Loucy (cell line): ENCODE measurements at regions not wholly inside any gene's neighbourhood (a gene's known extent, or its start where the extent isn't known, plus 50 kb on each side); places are given as distances from the start of the nearest gene placed in this dataset.
A peak's percentile ranks its signal among the peaks of the same experiment; 100 is the strongest.
"Not testable (repeated sequence)": the region's sequence is repeated elsewhere in the genome, so short reads cannot be mapped to it uniquely, and the experiment has no call there.

Experiments
- H2AFZ ChIP-seq: fragments of 200-600 bp; sonication (generic); 2 replicates; pipeline ENCODE4 v1.6.0; 2016; ENCODE audit warnings: antibody characterized with exemption, mild to moderate bottlenecking, low read length, moderate library complexity
- H3F3A ChIP-seq: fragments of 200-600 bp; 2 replicates; pipeline ENCODE4 v1.6.0; 2016; ENCODE audit warnings: antibody characterized with exemption, low read depth, mild to moderate bottlenecking
- H3K27me3 ChIP-seq: fragments of 200-600 bp; sonication (generic); 2 replicates; pipeline ENCODE4 v1.6.1; 2014; ENCODE audit warnings: low read length, mild to moderate bottlenecking; ENCODE audit not compliant: insufficient read depth, poor library complexity, severe bottlenecking
- H3K36me3 ChIP-seq: fragments of 200-600 bp; sonication (generic); 2 replicates; pipeline ENCODE4 v1.6.1; 2016; ENCODE audit warnings: low read length; ENCODE audit not compliant: insufficient read depth
- H3K4me1 ChIP-seq: fragments of 200-600 bp; sonication (generic); 2 replicates; pipeline ENCODE4 v1.5.1; 2014; ENCODE audit warnings: low read length, mild to moderate bottlenecking; ENCODE audit not compliant: insufficient read depth, poor library complexity, severe bottlenecking
- H3K4me2 ChIP-seq: fragments of 200-600 bp; sonication (generic); 2 replicates; pipeline ENCODE4 v1.6.0; 2014; ENCODE audit warnings: antibody characterized with exemption, low read length, low read depth, mild to moderate bottlenecking; ENCODE audit not compliant: poor library complexity, severe bottlenecking
- H3K4me3 ChIP-seq: fragments of 200-600 bp; sonication (generic); 2 replicates; pipeline ENCODE4 v1.5.1; 2014; ENCODE audit warnings: low read length, mild to moderate bottlenecking, mixed read lengths; ENCODE audit not compliant: poor library complexity, severe bottlenecking
- H3K79me2 ChIP-seq: fragments of 200-600 bp; sonication (generic); 2 replicates; pipeline ENCODE4 v1.6.1; 2014; ENCODE audit warnings: low read length; ENCODE audit not compliant: insufficient read depth
- H3K9ac ChIP-seq: fragments of 200-600 bp; sonication (generic); 2 replicates; pipeline ENCODE4 v1.6.0; 2014; ENCODE audit warnings: mild to moderate bottlenecking, low read depth, low read length, moderate library complexity; ENCODE audit not compliant: poor library complexity, severe bottlenecking
- H3K9me2 ChIP-seq: fragments of 200-600 bp; sonication (generic); replicated peaks from 2 replicates; pipeline ENCODE4 v1.6.1; 2016; ENCODE audit warnings: low read depth, low read length, mixed read lengths
- H3K9me3 ChIP-seq: fragments of 200-600 bp; sonication (generic); 2 replicates; pipeline ENCODE4 v1.6.1; 2014; ENCODE audit warnings: mild to moderate bottlenecking, antibody characterized with exemption, low read length, low read depth; ENCODE audit not compliant: insufficient read depth
- H4K20me1 ChIP-seq: fragments of 200-600 bp; sonication (generic); 2 replicates; pipeline ENCODE4 v1.6.0; 2014; ENCODE audit warnings: antibody characterized with exemption, low read length, mild to moderate bottlenecking; ENCODE audit not compliant: insufficient read depth, poor library complexity, severe bottlenecking
- CTCF ChIP-seq: fragments of 200-600 bp; sonication (generic); conservative IDR thresholded peaks from 2 replicates; pipeline ENCODE4 v1.5.1; 2014; ENCODE audit warnings: mild to moderate bottlenecking, antibody characterized with exemption, low read length
- EZH2phosphoT487 ChIP-seq: fragments of 200-600 bp; IDR thresholded peaks from 2 replicates; pipeline ENCODE4 v1.6.1; 2018; ENCODE audit warnings: antibody characterized with exemption, mild to moderate bottlenecking, moderate library complexity, borderline replicate concordance

- peak overlapping the region; percentile 46 for H3K4me2 ChIP-seq
- H3F3A ChIP-seq, H3K4me1 ChIP-seq, H3K9me3 ChIP-seq, H3K79me2 ChIP-seq, H3K9me2 ChIP-seq, H4K20me1 ChIP-seq, H3K27me3 ChIP-seq, H3K36me3 ChIP-seq: not testable (repeated sequence)
- H3K9ac ChIP-seq: peak overlapping the region; percentile 73
- peak overlapping the region; percentile 83 for H2AFZ ChIP-seq
- H3K4me3 ChIP-seq: peak overlapping the region; percentile 90
These were observed 62.6 kb upstream of the CDR2 start for GRCh38 chr16:22436823-22437652.

- H3K36me3 ChIP-seq, H3F3A ChIP-seq, H3K27me3 ChIP-seq, H3K9me2 ChIP-seq, H3K79me2 ChIP-seq, H3K4me1 ChIP-seq, H3K9me3 ChIP-seq, H4K20me1 ChIP-seq: not testable (repeated sequence)
- peak overlapping the region; percentile 46 for H3K4me2 ChIP-seq
- peak overlapping the region; percentile 83 for H2AFZ ChIP-seq
- H3K4me3 ChIP-seq: peak overlapping the region; percentile 90
- peak overlapping the region; percentile 73 for H3K9ac ChIP-seq
These were observed 62.0 kb upstream of the CDR2 start for GRCh38 chr16:22436326-22436822.

- peaks cover 20% of the 10 kb centered on the region; the same call in 1 of the 2 replicates for H3K36me3 ChIP-seq
- H3K4me3 ChIP-seq, H3K79me2 ChIP-seq, H4K20me1 ChIP-seq, H3K9me3 ChIP-seq, H3K4me2 ChIP-seq, H3K27me3 ChIP-seq, H3K9ac ChIP-seq, H2AFZ ChIP-seq, H3K9me2 ChIP-seq, H3K4me1 ChIP-seq, H3F3A ChIP-seq: not testable (repeated sequence)
These were observed 56.9 kb upstream of the CDR2 start for GRCh38 chr16:22431314-22431713.

GRCh38 chr16:22428654-22429053 is 54.2 kb upstream of the CDR2 start:
- H3K9me2 ChIP-seq: no peaks in the 10 kb centered on the region
- no peak overlapping the region for H2AFZ ChIP-seq
- no peaks in the 10 kb centered on the region for H3F3A ChIP-seq
- H3K9me3 ChIP-seq: no peaks in the 10 kb centered on the region
- H3K36me3 ChIP-seq: peaks cover 27% of the 10 kb centered on the region; the same call in 1 of the 2 replicates
- TF ChIP-seq CTCF (no peak), EZH2phosphoT487 (no peak)
- H3K27me3 ChIP-seq: no peaks in the 10 kb centered on the region
- no peak overlapping the region for H3K9ac ChIP-seq
- no peaks in the 10 kb centered on the region for H4K20me1 ChIP-seq
- H3K4me2 ChIP-seq: no peak overlapping the region
- no peaks in the 10 kb centered on the region for H3K4me1 ChIP-seq
- H3K79me2 ChIP-seq: no peaks in the 10 kb centered on the region
- H3K4me3 ChIP-seq: no peak overlapping the region
